ENCODE measurements at regions not wholly inside any gene's neighbourhood (a gene's known extent, or its start where the extent isn't known, plus 50 kb on each side); places are given as distances from the start of the nearest gene placed in this dataset.

- TF ChIP-seq POLR2A (IDR thresholded peaks at IDR 0.05) (no peak), CTCF (IDR thresholded peaks at IDR 0.05) (no peak)
These were observed 643.5 kb upstream of the SOX9 start for GRCh38 chr17:71477356-71477755.

All from uterus (tissue), 2 donors.